Skeletal muscle satellite cell (primary cell): ENCODE measurements at regions not wholly inside any gene's neighbourhood (a gene's known extent, or its start where the extent isn't known, plus 50 kb on each side); places are given as distances from the start of the nearest gene placed in this dataset.

ENCODE experiments used
- H3K27me3 ChIP-seq: 2 replicates; pipeline ENCODE4 v1.7.0; 2013; ENCODE audit warnings: low read length; ENCODE audit not compliant: control insufficient read depth, insufficient read depth
- H3K36me3 ChIP-seq: 2 replicates; pipeline ENCODE4 v1.7.0; 2013; ENCODE audit warnings: mild to moderate bottlenecking, control low read depth, low read length; ENCODE audit not compliant: insufficient read depth
- H3K4me1 ChIP-seq: 2 replicates; pipeline ENCODE4 v1.7.0; 2013; ENCODE audit warnings: low read length; ENCODE audit not compliant: control insufficient read depth, insufficient read depth
- H3K4me2 ChIP-seq: 2 replicates; pipeline ENCODE4 v1.7.0; 2013; ENCODE audit warnings: mild to moderate bottlenecking, low read length
- H3K4me3 ChIP-seq: 2 replicates; pipeline ENCODE4 v1.7.0; 2013; ENCODE audit warnings: low read length
- H3K9ac ChIP-seq: 2 replicates; pipeline ENCODE4 v1.7.0; 2013; ENCODE audit warnings: mild to moderate bottlenecking, low read depth, low read length, moderate library complexity
- H3K9me3 ChIP-seq: replicated peaks from 2 replicates; pipeline ENCODE4 v1.7.0; 2013; ENCODE audit warnings: mild to moderate bottlenecking, control low read depth, low read length

DNA sequence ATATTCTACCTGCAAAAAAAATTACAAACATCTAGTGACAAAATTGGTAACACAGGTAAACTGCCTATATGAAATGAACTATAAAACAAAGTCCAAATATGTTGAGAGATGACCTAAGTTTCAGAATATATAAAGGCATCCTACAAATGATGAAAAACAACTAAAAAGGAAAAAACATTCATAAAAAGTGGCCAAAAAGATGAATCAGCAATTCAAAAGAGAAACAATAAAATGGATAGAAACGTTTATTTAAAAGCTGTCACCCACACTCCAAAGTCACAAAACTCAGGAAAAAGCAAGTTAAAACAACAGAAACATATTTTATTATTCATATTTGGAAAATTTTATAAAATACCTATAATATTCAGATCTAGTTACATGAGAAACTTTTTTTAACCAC is 106.5 kb upstream of the DCN start:
- no peaks in the 10 kb centered on the region for H3K27me3 ChIP-seq
- no peaks in the 10 kb centered on the region for H3K36me3 ChIP-seq
- no peak overlapping the region for H3K4me3 ChIP-seq

DNA sequence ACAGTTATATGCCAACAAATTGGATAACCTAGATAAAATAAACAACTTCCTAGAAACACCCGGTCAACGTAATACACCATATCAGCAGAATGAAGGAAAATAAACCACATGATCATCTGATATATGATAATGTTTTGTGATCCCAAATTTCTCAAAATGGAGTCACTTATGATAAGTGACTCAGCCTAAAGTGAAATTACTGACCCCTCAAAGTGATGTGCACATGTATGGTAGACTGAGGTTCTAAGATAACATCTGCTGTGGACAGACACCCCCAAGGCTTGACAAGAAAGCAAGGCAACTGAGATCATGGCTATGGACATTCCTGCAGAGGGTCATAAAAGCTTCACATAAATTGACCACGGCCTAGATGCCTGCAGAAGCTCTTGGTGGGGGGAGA is 105.1 kb upstream of the DCN start:
- Histone ChIP-seq H3K9me3 (no peaks in the 10 kb centered on the region), H3K4me2 (no peak overlapping the region), H3K27me3 (no peaks in the 10 kb centered on the region), H3K9ac (no peak overlapping the region), H3K4me3 (no peak overlapping the region), H3K4me1 (no peaks in the 10 kb centered on the region), H3K36me3 (no peaks in the 10 kb centered on the region)

More for the DNA sequence above, 106.5 kb upstream of the DCN start:
- Histone ChIP-seq H3K9me3 (no peaks in the 10 kb centered on the region), H3K4me1 (no peaks in the 10 kb centered on the region), H3K9ac (no peak overlapping the region), H3K4me2 (no peak overlapping the region)

DNA sequence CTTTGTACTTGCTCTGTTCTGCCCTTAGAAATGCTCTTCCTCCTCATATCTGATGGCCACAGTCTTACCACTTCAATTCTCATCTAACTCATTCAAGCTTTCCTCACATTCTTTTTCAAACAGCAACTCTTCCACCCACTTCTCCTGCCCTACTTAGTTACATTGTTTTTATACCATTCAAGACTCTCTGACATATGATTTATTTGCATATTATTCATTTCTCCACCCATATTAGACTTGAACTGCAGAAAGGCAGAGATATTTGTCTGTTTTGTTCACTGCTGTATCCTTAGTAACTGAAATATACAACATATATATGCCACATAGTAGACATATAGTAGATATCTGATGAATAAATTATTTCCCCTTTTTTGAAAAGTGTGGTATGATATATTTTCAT is 95.5 kb upstream of the DCN start:
- Histone ChIP-seq H3K36me3 (no peaks in the 10 kb centered on the region), H3K9ac (no peak overlapping the region), H3K27me3 (no peaks in the 10 kb centered on the region), H3K4me3 (no peak overlapping the region), H3K4me2 (no peak overlapping the region), H3K9me3 (no peaks in the 10 kb centered on the region), H3K4me1 (peaks cover 7% of the 10 kb centered on the region)

DNA sequence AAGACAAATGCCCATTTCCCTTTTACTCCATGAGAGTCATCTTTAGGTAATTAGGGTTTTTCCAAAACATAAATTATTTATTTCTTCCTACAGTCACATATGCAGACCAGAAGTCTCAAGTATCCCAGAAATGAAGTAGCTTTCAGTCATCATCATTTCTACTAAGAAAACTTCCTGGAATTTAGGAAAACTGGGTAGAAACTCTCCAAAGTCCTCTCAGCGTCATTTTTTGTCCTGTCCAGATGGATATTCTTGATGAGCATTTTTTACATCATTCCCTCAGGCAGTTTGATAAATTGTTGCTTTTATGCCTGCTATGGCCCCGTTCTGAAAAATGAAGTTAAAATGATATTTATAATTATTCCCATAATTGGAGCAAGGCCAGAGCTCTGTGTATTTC is 93.9 kb upstream of the DCN start:
- Histone ChIP-seq H3K4me1 (peaks cover 7% of the 10 kb centered on the region), H3K27me3 (no peaks in the 10 kb centered on the region), H3K9me3 (no peaks in the 10 kb centered on the region), H3K4me3 (no peak overlapping the region), H3K36me3 (no peaks in the 10 kb centered on the region), H3K4me2 (no peak overlapping the region), H3K9ac (no peak overlapping the region)

DNA sequence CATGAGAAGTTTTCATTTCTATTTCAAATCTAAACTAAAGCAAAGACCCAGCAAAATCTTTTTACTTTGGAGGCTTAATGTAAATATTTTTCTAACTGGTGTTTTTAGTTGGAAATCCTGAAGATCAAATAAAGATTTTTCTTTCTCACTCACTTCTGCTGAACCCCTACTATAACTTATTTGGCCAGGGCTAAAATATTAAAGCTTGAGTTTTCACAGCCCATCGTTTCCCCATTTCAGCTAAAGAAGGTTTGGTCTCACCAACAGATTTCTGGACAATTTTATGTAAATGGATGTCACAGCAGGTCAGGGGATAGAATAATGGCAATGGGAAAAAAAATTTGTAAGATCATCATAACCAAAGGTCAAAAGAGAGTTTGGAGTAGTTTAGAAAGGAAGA is 92.7 kb upstream of the DCN start:
- H3K4me2 ChIP-seq = no peak overlapping the region
- H3K9ac ChIP-seq = no peak overlapping the region
- H3K9me3 ChIP-seq = no peaks in the 10 kb centered on the region

DNA sequence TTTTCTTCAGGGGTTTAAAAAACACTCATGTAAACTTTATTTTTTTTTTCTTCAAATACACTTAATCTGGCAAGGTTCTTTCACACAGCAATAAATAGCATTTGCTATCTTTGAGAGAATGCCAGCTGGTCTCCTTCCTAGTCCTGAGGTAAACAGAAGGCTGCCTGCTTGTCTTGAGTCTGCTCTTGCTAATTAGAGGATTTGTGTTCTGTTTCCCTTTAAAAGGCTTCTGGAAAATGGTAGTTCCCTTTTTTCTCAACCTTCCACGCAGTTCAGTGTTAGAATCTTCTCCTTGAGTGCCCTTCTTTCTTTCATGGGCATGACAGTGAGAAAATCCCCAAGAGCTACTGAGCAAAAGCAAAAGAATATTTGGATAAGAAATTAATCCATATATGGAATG is 92.3 kb upstream of the DCN start:
- no peak overlapping the region for H3K9ac ChIP-seq
- peaks cover 7% of the 10 kb centered on the region for H3K4me1 ChIP-seq
- H3K36me3 ChIP-seq = no peaks in the 10 kb centered on the region
- H3K4me3 ChIP-seq = no peak overlapping the region
- H3K9me3 ChIP-seq = no peaks in the 10 kb centered on the region
- no peaks in the 10 kb centered on the region for H3K27me3 ChIP-seq
- no peak overlapping the region for H3K4me2 ChIP-seq

More for the DNA sequence above, 92.7 kb upstream of the DCN start:
- peaks cover 7% of the 10 kb centered on the region for H3K4me1 ChIP-seq
- H3K36me3 ChIP-seq = no peaks in the 10 kb centered on the region
- H3K27me3 ChIP-seq = no peaks in the 10 kb centered on the region
- no peak overlapping the region for H3K4me3 ChIP-seq

DNA sequence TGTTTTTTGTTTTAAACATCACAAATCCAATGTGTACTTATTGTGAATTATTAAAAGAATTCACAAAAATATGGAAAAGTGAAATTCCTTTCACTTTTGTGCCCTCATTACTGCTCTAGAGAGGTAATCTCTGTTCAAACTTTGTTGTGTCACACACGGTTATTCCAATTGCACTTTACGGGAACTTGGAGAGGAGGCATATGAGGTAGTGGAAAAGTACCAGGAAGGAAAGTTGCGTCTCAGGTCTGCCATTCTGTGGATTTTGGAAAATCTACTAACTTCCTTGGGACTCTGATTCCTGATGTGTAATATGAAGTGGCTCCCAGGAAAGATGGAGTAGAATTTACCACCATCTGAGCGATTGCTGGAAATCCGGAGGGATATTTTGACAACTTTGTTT is 90.9 kb upstream of the DCN start:
- peaks cover 7% of the 10 kb centered on the region for H3K4me1 ChIP-seq
- no peak overlapping the region for H3K9ac ChIP-seq
- no peaks in the 10 kb centered on the region for H3K36me3 ChIP-seq
- no peaks in the 10 kb centered on the region for H3K27me3 ChIP-seq
- no peak overlapping the region for H3K4me2 ChIP-seq
- no peaks in the 10 kb centered on the region for H3K9me3 ChIP-seq
- H3K4me3 ChIP-seq = no peak overlapping the region

DNA sequence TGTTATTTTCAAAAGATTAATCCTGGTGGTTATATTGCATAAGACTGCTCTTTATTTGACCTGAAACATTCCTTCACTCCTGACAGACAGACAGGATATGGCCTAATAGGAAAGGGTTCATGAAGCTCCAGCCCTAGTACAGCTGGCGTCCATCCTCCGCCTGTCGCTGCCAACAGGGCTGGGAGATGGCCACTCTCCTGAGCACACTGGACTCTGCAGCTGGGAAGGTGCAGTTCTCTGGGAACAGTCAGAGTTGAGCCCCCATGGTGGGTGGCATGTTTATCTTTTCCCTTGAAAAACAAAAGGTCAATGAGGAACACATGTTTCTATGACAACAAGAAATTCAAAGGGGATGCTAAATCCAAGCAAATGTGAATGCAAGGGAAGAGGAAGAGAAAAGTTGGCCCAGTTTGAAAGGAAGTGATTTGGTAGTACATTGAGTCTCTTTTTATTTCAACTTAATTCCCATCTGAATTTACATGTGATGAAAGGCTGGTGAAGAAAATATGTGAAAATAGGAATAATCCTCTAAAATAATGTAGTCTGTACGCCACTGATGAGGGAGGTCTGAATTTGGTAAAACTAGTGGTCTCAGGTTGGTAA is 89.9 kb upstream of the DCN start:
- no peak overlapping the region for H3K4me2 ChIP-seq
- no peaks in the 10 kb centered on the region for H3K27me3 ChIP-seq
- no peak overlapping the region for H3K9ac ChIP-seq
- H3K9me3 ChIP-seq = no peaks in the 10 kb centered on the region
- no peak overlapping the region for H3K4me3 ChIP-seq
- no peaks in the 10 kb centered on the region for H3K36me3 ChIP-seq
- peaks cover 7% of the 10 kb centered on the region for H3K4me1 ChIP-seq

DNA sequence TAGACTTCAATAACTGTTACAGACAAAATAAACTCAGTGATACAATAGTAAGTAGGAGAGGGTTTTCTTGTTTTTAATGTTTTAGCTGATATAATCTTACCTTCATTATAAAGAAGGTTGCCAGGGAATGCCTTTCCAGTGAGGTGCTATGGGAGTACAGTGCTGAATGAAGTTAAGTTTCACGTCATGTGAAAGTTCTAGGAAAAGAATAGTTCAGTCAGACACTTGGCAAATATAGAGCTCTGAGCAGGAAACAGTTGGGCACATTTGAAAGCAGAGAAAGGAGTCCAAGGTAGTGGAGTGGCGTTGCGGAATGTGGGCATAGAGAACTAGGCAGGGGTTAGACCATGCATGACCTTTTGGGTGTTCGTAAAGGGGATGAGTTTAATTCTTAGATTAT is 88.6 kb upstream of the DCN start:
- Histone ChIP-seq H3K4me1 (peaks cover 7% of the 10 kb centered on the region), H3K9me3 (no peaks in the 10 kb centered on the region), H3K9ac (no peak overlapping the region), H3K4me2 (no peak overlapping the region), H3K27me3 (no peaks in the 10 kb centered on the region), H3K4me3 (no peak overlapping the region), H3K36me3 (no peaks in the 10 kb centered on the region)

DNA sequence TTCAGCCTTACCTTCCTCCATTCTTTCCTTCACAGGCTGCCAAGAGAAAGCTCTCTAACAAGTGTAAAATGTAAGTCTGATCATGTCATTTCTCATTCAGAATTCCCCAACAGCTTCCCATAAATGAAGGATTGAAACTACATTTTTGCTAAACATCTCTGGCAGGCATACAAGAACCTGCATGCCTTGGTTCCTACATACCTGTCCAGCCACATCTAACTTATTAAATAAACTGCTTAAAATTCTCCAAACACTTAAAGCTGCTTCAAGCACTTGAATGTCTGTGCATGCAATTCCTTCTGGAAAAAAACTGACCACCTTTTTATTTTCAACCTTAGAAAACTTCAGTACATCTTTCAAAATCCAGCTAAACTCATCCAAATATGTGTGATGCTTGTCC is 84.4 kb upstream of the DCN start:
- no peaks in the 10 kb centered on the region for H3K9me3 ChIP-seq
- no peak overlapping the region for H3K9ac ChIP-seq
- H3K27me3 ChIP-seq = no peaks in the 10 kb centered on the region
- H3K4me1 ChIP-seq = no peaks in the 10 kb centered on the region
- H3K4me2 ChIP-seq = no peak overlapping the region
- no peaks in the 10 kb centered on the region for H3K36me3 ChIP-seq
- no peak overlapping the region for H3K4me3 ChIP-seq

DNA sequence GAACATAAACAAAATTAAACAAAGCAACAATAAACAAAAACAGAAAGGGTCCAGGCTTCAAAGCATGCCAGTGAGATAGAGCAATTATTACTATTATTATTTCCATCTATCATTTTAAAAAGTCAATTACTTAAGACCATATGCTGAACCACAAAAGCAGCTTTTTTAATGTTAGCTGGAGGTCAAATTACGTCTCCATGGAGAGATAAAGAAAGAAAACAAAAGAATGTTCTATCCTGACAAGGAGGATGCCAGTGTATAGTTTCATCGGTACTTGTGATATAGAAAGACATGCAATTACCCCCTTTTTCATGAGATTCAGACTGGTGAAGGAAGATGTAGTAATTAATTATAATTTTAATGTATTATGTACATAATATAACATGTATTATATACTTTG is 81.6 kb upstream of the DCN start:
- Histone ChIP-seq H3K36me3 (no peaks in the 10 kb centered on the region), H3K27me3 (no peaks in the 10 kb centered on the region), H3K4me2 (no peak overlapping the region), H3K9ac (no peak overlapping the region), H3K9me3 (no peaks in the 10 kb centered on the region), H3K4me3 (no peak overlapping the region), H3K4me1 (no peaks in the 10 kb centered on the region)

DNA sequence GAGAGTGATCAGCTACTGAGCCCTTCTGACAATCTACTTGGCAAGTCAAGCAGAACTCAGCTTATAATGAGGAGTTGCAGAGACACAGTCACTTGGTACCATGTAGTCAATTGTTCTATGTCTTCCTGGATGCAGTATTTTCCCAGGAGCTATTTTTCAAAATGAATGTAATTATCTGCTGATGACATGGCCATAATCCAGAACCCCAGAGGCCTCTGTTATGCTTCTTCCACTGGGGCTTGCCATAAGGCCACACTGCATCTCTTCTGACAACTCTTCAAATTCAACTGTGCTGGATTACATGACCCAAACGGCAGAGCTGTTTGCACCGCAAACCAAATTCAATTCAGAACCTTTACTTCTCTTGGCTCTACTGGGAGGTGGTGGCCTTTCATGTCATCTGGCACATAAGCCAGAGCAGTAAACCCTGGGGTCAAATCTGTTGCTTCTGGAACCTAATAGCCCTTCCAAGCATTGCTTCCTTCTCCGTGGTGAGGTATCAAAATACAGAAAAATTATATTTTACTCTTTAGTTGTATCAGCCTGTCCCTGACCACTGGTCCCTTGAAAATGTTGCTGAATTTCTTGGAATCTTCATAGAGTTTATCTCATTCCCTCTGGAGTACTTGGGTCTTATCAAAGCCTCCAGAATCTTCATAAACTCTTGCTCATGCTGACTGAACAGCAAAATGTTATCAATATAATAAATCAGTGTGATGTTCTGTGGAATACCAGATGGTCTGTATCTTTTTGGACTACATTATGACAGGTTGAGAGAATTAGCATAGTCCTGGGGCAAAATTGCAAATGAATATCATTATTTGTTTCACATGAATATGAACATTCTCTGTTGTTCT is 79.4 kb upstream of the DCN start:
- no peaks in the 10 kb centered on the region for H3K9me3 ChIP-seq
- H3K27me3 ChIP-seq = no peaks in the 10 kb centered on the region
- H3K4me1 ChIP-seq = no peaks in the 10 kb centered on the region
- H3K4me2 ChIP-seq = no peak overlapping the region
- H3K9ac ChIP-seq = no peak overlapping the region
- no peaks in the 10 kb centered on the region for H3K36me3 ChIP-seq
- no peak overlapping the region for H3K4me3 ChIP-seq
